RWPE1 (cell line): ENCODE measurements at regions not wholly inside any gene's neighbourhood (a gene's known extent, or its start where the extent isn't known, plus 50 kb on each side); places are given as distances from the start of the nearest gene placed in this dataset.

ENCODE experiments used
- CTCF ChIA-PET: fragments of 350-600 bp; sonication (Branson Sonifier 250); formaldehyde crosslinking; extraction: SDS; loops from one replicate; lab custom pipeline; 2021; lab: Yijun Ruan, JAX
- POLR2A ChIA-PET: fragments of 400-600 bp; formaldehyde crosslinking; extraction: SDS; loops from one replicate; lab custom pipeline; 2020; ENCODE audit warnings: antibody characterized with exemption; ENCODE audit not compliant: low non-redundant PET; lab: Yijun Ruan, JAX
- DNase-seq: peaks from one replicate; pipeline ENCODE4 v3.0.0; 2012; ENCODE audit warnings: low spot score
- H3K27ac ChIP-seq: fragments of 450-650 bp; 2 replicates; pipeline ENCODE4 v1.5.1; 2017
- TF ChIP-seq, protein P1 (sequence below): fragments of 450-650 bp; conservative IDR thresholded peaks from 2 replicates; pipeline ENCODE4 v1.5.1; 2017; ENCODE audit warnings: low read depth, mild to moderate bottlenecking

GRCh38 chr12:13654456-13654855 lies 326.9 kb downstream of the GRIN2B start:
- TF ChIP-seq, protein P1, sequence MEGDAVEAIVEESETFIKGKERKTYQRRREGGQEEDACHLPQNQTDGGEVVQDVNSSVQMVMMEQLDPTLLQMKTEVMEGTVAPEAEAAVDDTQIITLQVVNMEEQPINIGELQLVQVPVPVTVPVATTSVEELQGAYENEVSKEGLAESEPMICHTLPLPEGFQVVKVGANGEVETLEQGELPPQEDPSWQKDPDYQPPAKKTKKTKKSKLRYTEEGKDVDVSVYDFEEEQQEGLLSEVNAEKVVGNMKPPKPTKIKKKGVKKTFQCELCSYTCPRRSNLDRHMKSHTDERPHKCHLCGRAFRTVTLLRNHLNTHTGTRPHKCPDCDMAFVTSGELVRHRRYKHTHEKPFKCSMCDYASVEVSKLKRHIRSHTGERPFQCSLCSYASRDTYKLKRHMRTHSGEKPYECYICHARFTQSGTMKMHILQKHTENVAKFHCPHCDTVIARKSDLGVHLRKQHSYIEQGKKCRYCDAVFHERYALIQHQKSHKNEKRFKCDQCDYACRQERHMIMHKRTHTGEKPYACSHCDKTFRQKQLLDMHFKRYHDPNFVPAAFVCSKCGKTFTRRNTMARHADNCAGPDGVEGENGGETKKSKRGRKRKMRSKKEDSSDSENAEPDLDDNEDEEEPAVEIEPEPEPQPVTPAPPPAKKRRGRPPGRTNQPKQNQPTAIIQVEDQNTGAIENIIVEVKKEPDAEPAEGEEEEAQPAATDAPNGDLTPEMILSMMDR = no peak
- CTCF ChIA-PET = no interaction called here
- no peak overlapping the region for H3K27ac ChIP-seq
- POLR2A ChIA-PET = no interaction called here
- no peak for DNase-seq

- no peak overlapping the region for H3K27ac ChIP-seq
- DNase-seq = no peak
- ChIA-PET CTCF (no interaction called here), POLR2A (no interaction called here)
- TF ChIP-seq, protein P1 = no peak
Measured at GRCh38 chr12:13652105-13652504, 329.3 kb downstream of the GRIN2B start.

DNA sequence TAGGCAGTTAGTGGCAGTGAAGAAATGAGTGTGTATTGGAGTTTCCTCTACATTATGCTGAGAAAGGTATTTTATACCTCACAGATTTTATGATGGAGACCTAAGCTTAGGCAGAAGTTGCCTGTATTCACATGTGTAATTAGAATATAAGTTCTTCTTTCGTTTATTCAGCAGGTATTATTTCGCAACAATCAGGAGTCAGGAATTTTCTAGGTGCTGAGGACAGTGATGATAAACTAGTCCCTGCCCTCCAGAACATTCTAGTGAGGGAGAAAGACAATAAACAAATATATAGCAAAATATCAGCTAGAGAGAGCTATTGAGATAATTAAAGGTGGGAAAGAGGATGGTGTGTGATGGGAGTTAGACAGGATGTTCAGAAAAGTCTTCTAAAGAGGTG lies 345.7 kb downstream of the GRIN2B start:
- DNase-seq = no peak
- ChIA-PET CTCF (no interaction called here), POLR2A (no interaction called here)
- TF ChIP-seq, protein P1 = no peak
- no peak overlapping the region for H3K27ac ChIP-seq

- POLR2A ChIA-PET = no interaction called here
- no peak for DNase-seq
- no peak overlapping the region for H3K27ac ChIP-seq
- CTCF ChIA-PET = no interaction called here
- TF ChIP-seq, protein P1 = no peak
Measured at GRCh38 chr12:13631873-13632272, 349.5 kb downstream of the GRIN2B start.

- TF ChIP-seq, protein P1 = no peak
- CTCF ChIA-PET = no interaction called here
- POLR2A ChIA-PET = no interaction called here
- no peak overlapping the region for H3K27ac ChIP-seq
- DNase-seq = no peak
Measured at GRCh38 chr12:13630354-13630753, 351.0 kb downstream of the GRIN2B start.

- DNase-seq = no peak
- TF ChIP-seq, protein P1 = no peak
- CTCF ChIA-PET = no interaction called here
- POLR2A ChIA-PET = no interaction called here
- no peak overlapping the region for H3K27ac ChIP-seq
Measured at GRCh38 chr12:13628067-13628466, 353.3 kb downstream of the GRIN2B start.

GRCh38 chr12:13627536-13627935 lies 353.9 kb downstream of the GRIN2B start:
- ChIA-PET CTCF (no interaction called here), POLR2A (no interaction called here)
- TF ChIP-seq, protein P1 = no peak
- no peak overlapping the region for H3K27ac ChIP-seq
- no peak for DNase-seq
